HEK293T (cell line): ENCODE measurements at regions not wholly inside any gene's neighbourhood (a gene's known extent, or its start where the extent isn't known, plus 50 kb on each side); places are given as distances from the start of the nearest gene placed in this dataset.

ENCODE experiments used
- ELF4 ChIP-seq: fragments of 450-650 bp; IDR thresholded peaks from 2 replicates; pipeline ENCODE4 v1.6.1; 2017; ENCODE audit warnings: antibody characterized with exemption
- FOXK2 ChIP-seq: fragments of 450-650 bp; IDR thresholded peaks from 2 replicates; pipeline ENCODE4 v1.6.1; 2016; ENCODE audit warnings: mild to moderate bottlenecking
- FOXM1 ChIP-seq: fragments of 450-650 bp; IDR thresholded peaks from 2 replicates; pipeline ENCODE4 v1.6.1; 2017; ENCODE audit warnings: mild to moderate bottlenecking, borderline replicate concordance
- LEF1 ChIP-seq: fragments of 450-650 bp; IDR thresholded peaks from 2 replicates; pipeline ENCODE4 v1.6.1; 2017; ENCODE audit warnings: mild to moderate bottlenecking, borderline replicate concordance
- NFRKB ChIP-seq: fragments of 450-650 bp; IDR thresholded peaks from 2 replicates; pipeline ENCODE4 v1.6.1; 2016; ENCODE audit warnings: mild to moderate bottlenecking, moderate library complexity
- SP1 ChIP-seq: fragments of 450-650 bp; IDR thresholded peaks from 2 replicates; pipeline ENCODE4 v1.6.1; 2017

DNA sequence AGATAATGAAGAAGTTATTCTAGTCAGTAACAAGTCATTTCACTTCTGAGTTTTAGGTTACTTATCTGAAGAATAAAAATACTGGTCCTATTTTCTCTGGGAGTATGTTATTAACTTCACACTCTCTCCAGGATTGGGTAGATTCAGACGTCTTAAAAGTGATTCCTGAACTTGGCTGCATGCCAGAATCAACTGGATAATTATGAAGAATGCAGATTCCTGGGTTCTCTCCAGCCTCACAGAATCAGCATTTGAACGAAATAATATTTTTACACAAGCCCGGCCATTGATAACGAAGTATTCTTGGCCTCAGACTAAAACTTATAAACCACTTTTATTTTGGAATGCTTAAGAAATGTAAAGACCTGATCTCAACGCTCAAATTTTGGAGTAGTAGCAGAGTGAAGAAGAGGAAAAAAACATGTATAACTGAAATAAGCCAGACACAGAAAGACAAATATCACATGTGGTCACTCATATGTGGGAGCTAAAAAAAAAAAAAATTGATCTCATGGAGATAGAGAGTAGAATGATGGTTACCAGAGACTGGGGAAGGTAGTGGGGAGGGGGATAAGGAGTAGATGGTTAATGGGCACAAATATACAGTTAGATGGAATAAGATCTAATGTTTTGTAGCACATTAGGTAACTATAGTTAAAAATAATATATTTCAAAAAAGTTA is 507.3 kb downstream of the ISL1 start:
- TF ChIP-seq ELF4 = no peak
- TF ChIP-seq FOXK2 = no peak
- no peak for TF ChIP-seq LEF1
- no peak for TF ChIP-seq FOXM1
- TF ChIP-seq NFRKB = no peak
- no peak for TF ChIP-seq SP1
